IPS-NIHi7 (cell line): ENCODE measurements at regions not wholly inside any gene's neighbourhood (a gene's known extent, or its start where the extent isn't known, plus 50 kb on each side); places are given as distances from the start of the nearest gene placed in this dataset.
"Not testable (repeated sequence)": the region's sequence is repeated elsewhere in the genome, so short reads cannot be mapped to it uniquely, and the experiment has no call there.

Experiments used
- DNase-seq: peaks from one replicate; pipeline ENCODE4 v3.0.0; 2012; ENCODE audit warnings: mixed read lengths; ENCODE audit errors: extremely low spot score

- no peak for DNase-seq
These were observed 70.6 kb upstream of the ANKH start for GRCh38 chr5:14942212-14942611.

GRCh38 chr5:14937254-14937653 lies 65.7 kb upstream of the ANKH start:
- DNase-seq: no peak

GRCh38 chr5:14936588-14936987 lies 65.0 kb upstream of the ANKH start:
- no peak for DNase-seq

GRCh38 chr5:14935341-14935740 lies 63.8 kb upstream of the ANKH start:
- no peak for DNase-seq

- no peak for DNase-seq
These were observed 61.4 kb upstream of the ANKH start for GRCh38 chr5:14932902-14933469.

GRCh38 chr5:14930486-14930885 lies 58.9 kb upstream of the ANKH start:
- no peak for DNase-seq

- no peak for DNase-seq
These were observed 57.9 kb upstream of the ANKH start for GRCh38 chr5:14929293-14930065.

GRCh38 chr5:14928661-14929060 lies 57.1 kb upstream of the ANKH start:
- DNase-seq: no peak

GRCh38 chr5:14925326-14925725 lies 53.7 kb upstream of the ANKH start:
- no peak for DNase-seq

- DNase-seq: not testable (repeated sequence)
These were observed 51.4 kb upstream of the ANKH start for GRCh38 chr5:14922952-14923351.

GRCh38 chr5:14922456-14922855 lies 50.9 kb upstream of the ANKH start:
- no peak for DNase-seq
